ENCODE measurements at regions not wholly inside any gene's neighbourhood (a gene's known extent, or its start where the extent isn't known, plus 50 kb on each side); places are given as distances from the start of the nearest gene placed in this dataset.

DNA sequence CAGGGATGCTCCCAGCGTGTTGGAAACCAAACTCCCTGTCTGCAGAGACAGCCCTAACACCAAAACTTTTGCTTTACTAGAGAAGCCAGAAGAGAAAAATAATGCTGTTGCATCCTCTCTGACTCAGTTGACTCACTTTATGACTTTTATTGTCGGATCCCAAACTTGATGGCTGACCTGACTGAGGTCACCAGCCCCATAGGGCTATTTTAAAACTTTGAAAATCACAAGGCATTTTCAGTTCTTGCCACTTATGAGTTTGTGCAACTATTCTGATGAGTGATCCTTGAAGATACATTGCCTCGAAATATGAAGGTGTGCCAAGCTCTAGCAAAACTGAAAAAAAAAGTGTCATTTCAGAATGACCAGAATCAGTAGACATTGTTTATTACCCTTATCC lies 320.2 kb downstream of the DLEU7 start:
- TF ChIP-seq, protein P1, sequence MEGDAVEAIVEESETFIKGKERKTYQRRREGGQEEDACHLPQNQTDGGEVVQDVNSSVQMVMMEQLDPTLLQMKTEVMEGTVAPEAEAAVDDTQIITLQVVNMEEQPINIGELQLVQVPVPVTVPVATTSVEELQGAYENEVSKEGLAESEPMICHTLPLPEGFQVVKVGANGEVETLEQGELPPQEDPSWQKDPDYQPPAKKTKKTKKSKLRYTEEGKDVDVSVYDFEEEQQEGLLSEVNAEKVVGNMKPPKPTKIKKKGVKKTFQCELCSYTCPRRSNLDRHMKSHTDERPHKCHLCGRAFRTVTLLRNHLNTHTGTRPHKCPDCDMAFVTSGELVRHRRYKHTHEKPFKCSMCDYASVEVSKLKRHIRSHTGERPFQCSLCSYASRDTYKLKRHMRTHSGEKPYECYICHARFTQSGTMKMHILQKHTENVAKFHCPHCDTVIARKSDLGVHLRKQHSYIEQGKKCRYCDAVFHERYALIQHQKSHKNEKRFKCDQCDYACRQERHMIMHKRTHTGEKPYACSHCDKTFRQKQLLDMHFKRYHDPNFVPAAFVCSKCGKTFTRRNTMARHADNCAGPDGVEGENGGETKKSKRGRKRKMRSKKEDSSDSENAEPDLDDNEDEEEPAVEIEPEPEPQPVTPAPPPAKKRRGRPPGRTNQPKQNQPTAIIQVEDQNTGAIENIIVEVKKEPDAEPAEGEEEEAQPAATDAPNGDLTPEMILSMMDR (IDR thresholded peaks at IDR 0.05) = no peak
- TF ChIP-seq POLR2AphosphoS5 (IDR thresholded peaks at IDR 0.05) = no peak
